Karpas-422 (cell line): ENCODE measurements at regions not wholly inside any gene's neighbourhood (a gene's known extent, or its start where the extent isn't known, plus 50 kb on each side); places are given as distances from the start of the nearest gene placed in this dataset.
"Not testable (repeated sequence)": the region's sequence is repeated elsewhere in the genome, so short reads cannot be mapped to it uniquely, and the experiment has no call there.

Experiments
- DNase-seq: peaks from one replicate; pipeline ENCODE4 v3.0.0-alpha.2; 2015
- H2AFZ ChIP-seq: fragments of 200-600 bp; sonication (generic); 2 replicates; pipeline ENCODE4 v1.6.1; 2014; ENCODE audit warnings: antibody characterized with exemption, low read length, mixed read lengths
- H3K27ac ChIP-seq: fragments of 200-600 bp; sonication (generic); 2 replicates; pipeline ENCODE4 v1.5.1; 2014; ENCODE audit warnings: mild to moderate bottlenecking, low read length, moderate library complexity
- H3K27me3 ChIP-seq: fragments of 200-600 bp; sonication (generic); 2 replicates; pipeline ENCODE4 v1.6.1; 2014; ENCODE audit warnings: low read length, mixed read lengths
- H3K36me3 ChIP-seq: fragments of 200-600 bp; sonication (generic); 2 replicates; pipeline ENCODE4 v1.6.1; 2014; ENCODE audit warnings: low read length, mixed read lengths; ENCODE audit not compliant: insufficient read depth
- H3K4me1 ChIP-seq: fragments of 200-600 bp; sonication (generic); 2 replicates; pipeline ENCODE4 v1.6.1; 2014; ENCODE audit warnings: mild to moderate bottlenecking, low read length, mixed read lengths
- H3K4me2 ChIP-seq: fragments of 200-600 bp; sonication (generic); 2 replicates; pipeline ENCODE4 v1.6.1; 2014; ENCODE audit warnings: low read length, low read depth, mild to moderate bottlenecking; ENCODE audit not compliant: poor library complexity, severe bottlenecking
- H3K4me3 ChIP-seq: fragments of 200-600 bp; sonication (generic); 2 replicates; pipeline ENCODE4 v1.5.1; 2014; ENCODE audit warnings: mild to moderate bottlenecking, antibody characterized with exemption, low read length, mixed read lengths
- H3K79me2 ChIP-seq: fragments of 200-600 bp; sonication (generic); 2 replicates; pipeline ENCODE4 v1.6.1; 2014; ENCODE audit warnings: mild to moderate bottlenecking, low read length, mixed read lengths
- H3K9ac ChIP-seq: fragments of 200-600 bp; sonication (generic); 2 replicates; pipeline ENCODE4 v1.6.0; 2014; ENCODE audit warnings: low read length
- H3K9me2 ChIP-seq: fragments of 200-600 bp; sonication (generic), shearing (Covaris generic); replicated peaks from 2 replicates; pipeline ENCODE4 v1.6.0; 2014; ENCODE audit warnings: mild to moderate bottlenecking, low read length, moderate library complexity; ENCODE audit not compliant: insufficient read depth
- H3K9me3 ChIP-seq: fragments of 300-700, 200-600 bp; sonication (generic); 2 replicates; pipeline ENCODE4 v1.6.1; 2014; ENCODE audit warnings: low read length, mixed read lengths
- H4K20me1 ChIP-seq: fragments of 200-600 bp; sonication (generic); 2 replicates; pipeline ENCODE4 v1.6.1; 2014; ENCODE audit warnings: mild to moderate bottlenecking, antibody characterized with exemption, low read length, low read depth; ENCODE audit not compliant: insufficient read depth

DNA sequence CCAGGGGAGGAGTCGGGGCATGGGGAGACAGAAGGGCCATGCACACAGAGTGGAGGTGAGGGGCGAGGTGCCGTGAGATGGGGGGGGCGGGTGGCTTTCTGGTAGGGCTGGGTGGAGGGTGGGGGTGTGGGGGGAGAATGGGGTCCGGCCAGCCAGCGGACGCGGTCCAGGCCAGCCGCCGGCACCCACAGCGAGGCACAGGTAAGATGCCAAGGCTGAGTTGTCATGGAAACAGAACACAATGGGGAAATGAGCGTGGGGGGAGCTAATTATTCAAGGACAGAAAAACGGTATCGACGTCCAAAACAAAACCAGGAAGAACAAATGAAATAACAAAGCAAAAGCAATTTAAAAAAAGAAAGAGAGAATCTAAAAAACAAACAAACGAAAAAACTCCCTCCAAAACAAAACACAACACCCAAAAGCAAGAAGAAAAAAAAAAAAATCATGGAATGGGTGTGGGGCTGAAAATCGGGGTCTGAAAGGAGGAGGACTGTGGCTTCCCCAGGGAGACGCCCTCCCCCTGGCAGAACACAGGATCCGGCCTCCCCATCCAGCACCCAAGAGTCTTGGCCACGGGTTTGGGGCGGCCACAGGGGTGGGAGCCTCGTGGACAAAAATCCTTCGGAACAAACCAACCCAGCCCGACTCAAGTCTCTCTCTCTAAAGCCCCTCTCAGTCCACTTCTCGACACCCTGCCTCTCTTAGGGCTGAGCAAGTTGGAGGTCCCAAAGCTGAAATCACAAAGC lies 92.5 kb downstream of the PTPRS start:
- H3K27ac ChIP-seq = no peak overlapping the region
- H3K4me1 ChIP-seq = no peaks in the 10 kb centered on the region
- no peaks in the 10 kb centered on the region for H3K79me2 ChIP-seq
- H3K9me3 ChIP-seq = no peaks in the 10 kb centered on the region
- H3K4me3 ChIP-seq = no peak overlapping the region
- H3K36me3 ChIP-seq = no peaks in the 10 kb centered on the region
- no peak overlapping the region for H3K9ac ChIP-seq
- H2AFZ ChIP-seq = no peak overlapping the region
- H3K9me2 ChIP-seq = no peaks in the 10 kb centered on the region
- no peaks in the 10 kb centered on the region for H4K20me1 ChIP-seq
- no peak overlapping the region for H3K4me2 ChIP-seq
- H3K27me3 ChIP-seq = no peaks in the 10 kb centered on the region
- DNase-seq = no peak

DNA sequence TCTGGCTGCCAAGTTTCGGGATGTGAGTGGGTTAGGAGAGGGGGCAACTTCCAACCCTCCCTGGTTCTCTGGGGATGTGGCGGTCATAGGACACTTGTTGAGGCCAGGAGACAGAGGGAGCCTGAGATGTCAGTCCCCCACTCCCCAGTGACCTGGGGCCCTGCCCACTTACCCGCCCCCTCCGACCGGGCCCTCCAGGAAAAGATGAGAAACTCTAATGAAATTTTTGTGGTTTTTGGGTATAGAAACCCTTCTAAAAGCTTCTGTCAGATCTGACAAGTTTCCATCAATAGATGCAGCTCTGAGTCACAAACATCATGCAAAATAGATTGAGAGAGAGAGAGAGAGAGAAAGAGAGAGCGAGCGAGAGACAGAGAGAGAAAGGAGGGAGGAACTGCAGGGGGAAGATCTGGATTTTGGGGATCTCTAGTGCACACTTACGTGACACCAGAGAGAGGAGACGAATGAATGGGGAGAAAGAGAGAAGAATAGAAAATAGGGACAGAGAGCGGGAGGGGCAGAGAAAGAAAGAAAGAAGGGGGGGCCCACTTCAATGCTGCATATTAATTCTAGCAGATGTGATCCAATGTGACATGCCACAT lies 94.0 kb downstream of the PTPRS start:
- Histone ChIP-seq H3K9ac (no peak overlapping the region), H4K20me1 (no peaks in the 10 kb centered on the region)
- DNase-seq = no peak

DNA sequence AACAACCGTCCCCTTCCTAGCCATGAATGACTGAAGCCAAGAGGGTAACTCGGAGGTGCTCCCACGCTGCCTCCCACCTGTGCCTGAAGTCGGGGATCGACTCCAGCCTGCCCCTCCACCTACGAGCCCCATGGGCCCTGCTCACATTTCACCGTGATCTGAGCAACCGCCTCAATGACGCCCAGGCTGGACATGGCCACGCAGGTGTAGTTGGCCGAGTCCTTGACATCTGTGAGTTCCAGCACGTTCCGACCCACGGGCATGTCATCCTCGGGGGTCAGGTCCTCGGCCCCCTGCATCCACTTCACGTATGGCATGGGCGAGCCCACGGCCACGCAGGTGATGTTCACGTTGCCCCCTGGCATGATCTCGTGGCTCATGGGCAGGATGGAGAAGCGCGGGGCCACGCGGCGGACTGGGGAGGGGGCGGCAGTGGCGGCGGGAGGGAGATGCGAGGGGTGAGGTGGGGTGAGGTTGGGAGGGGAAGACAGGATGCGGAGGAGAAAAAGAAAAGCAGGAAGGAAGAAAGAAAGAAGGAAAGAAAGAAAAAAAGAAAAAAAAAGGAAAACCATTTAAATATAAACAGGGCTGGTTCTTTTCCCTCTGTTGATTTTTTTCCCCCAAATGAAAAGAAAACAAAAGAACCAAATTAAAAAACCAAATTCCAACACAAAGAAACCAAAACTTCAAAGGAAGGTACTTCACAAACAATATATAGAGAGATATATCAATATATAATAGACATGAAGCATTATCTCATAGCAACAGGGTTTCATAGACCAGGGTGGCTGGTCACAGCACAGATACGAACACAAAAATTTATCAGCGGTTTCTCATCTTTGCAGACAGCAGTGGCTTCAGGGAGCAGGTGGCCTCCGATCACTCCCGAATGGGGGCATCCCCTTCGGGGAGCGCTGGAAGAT lies 94.7 kb downstream of the PTPRS start:
- Histone ChIP-seq H3K27me3 (no peaks in the 10 kb centered on the region), H3K4me3 (no peak overlapping the region), H3K9me2 (no peaks in the 10 kb centered on the region), H3K79me2 (no peaks in the 10 kb centered on the region), H3K4me1 (no peaks in the 10 kb centered on the region), H4K20me1 (no peaks in the 10 kb centered on the region), H3K36me3 (no peaks in the 10 kb centered on the region), H3K9ac (no peak overlapping the region), H3K27ac (no peak overlapping the region), H3K4me2 (no peak overlapping the region), H3K9me3 (no peaks in the 10 kb centered on the region), H2AFZ (no peak overlapping the region)
- no peak for DNase-seq

More for the DNA sequence above, 94.0 kb downstream of the PTPRS start:
- H3K4me1 ChIP-seq = no peaks in the 10 kb centered on the region
- no peaks in the 10 kb centered on the region for H3K27me3 ChIP-seq
- no peaks in the 10 kb centered on the region for H3K9me2 ChIP-seq
- H3K4me2 ChIP-seq = no peak overlapping the region
- no peaks in the 10 kb centered on the region for H3K36me3 ChIP-seq
- H3K9me3 ChIP-seq = no peaks in the 10 kb centered on the region
- no peak overlapping the region for H3K4me3 ChIP-seq
- no peaks in the 10 kb centered on the region for H3K79me2 ChIP-seq
- H3K27ac ChIP-seq = no peak overlapping the region
- no peak overlapping the region for H2AFZ ChIP-seq

DNA sequence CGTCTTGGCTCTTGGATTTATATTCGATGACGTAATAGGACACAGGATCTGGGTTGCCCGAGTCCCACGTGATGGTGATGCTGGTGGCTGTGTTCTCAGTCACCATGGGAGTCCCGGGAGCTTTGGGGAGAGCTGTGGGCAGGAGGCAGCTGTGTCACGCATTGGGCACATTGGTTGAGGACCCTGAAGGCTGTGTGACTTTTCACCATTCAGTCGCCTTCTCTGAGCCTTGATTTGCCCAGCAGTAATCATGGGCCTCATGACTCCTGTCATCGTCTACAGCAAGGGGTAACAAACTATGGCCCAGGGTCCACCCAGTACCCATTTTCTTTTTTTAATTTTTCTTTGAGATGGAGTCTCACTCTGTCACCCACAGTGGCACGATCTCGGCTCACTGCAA lies 96.3 kb downstream of the PTPRS start:
- H3K27ac ChIP-seq = no peak overlapping the region
- no peak for DNase-seq
- no peaks in the 10 kb centered on the region for H4K20me1 ChIP-seq
- H3K36me3 ChIP-seq = no peaks in the 10 kb centered on the region
- no peak overlapping the region for H3K4me2 ChIP-seq
- no peaks in the 10 kb centered on the region for H3K4me1 ChIP-seq
- H3K79me2 ChIP-seq = no peaks in the 10 kb centered on the region
- no peak overlapping the region for H3K9ac ChIP-seq
- H3K9me2 ChIP-seq = no peaks in the 10 kb centered on the region
- H3K27me3 ChIP-seq = no peaks in the 10 kb centered on the region
- no peaks in the 10 kb centered on the region for H3K9me3 ChIP-seq
- no peak overlapping the region for H3K4me3 ChIP-seq
- no peak overlapping the region for H2AFZ ChIP-seq

DNA sequence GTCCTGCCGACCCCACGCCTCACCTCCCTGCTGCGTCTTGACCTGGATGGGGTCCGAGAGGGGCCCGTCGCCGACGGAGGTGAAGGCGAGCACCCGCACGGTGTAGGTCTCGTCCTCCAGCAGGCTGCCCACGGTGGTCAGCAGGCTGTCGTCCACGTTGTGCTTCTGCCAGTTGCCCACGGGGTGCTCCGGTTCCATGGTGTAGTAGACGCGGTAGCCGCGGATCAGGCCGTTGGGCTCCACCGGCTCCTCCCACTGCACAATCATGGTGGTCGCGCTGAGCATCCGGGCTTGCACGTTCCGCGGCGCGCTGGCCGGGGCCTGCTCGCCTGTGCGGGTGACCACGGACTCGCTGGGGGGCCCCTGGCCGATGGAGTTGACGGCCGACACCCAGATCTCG lies 96.7 kb downstream of the PTPRS start:
- H3K27ac ChIP-seq = no peak overlapping the region
- no peaks in the 10 kb centered on the region for H3K79me2 ChIP-seq
- H3K4me3 ChIP-seq = no peak overlapping the region
- no peaks in the 10 kb centered on the region for H3K9me2 ChIP-seq
- H4K20me1 ChIP-seq = no peaks in the 10 kb centered on the region
- H2AFZ ChIP-seq = no peak overlapping the region
- H3K9ac ChIP-seq = no peak overlapping the region
- H3K27me3 ChIP-seq = no peaks in the 10 kb centered on the region
- H3K4me2 ChIP-seq = no peak overlapping the region
- H3K36me3 ChIP-seq = no peaks in the 10 kb centered on the region
- H3K4me1 ChIP-seq = no peaks in the 10 kb centered on the region
- H3K9me3 ChIP-seq = no peaks in the 10 kb centered on the region
- DNase-seq = no peak

DNA sequence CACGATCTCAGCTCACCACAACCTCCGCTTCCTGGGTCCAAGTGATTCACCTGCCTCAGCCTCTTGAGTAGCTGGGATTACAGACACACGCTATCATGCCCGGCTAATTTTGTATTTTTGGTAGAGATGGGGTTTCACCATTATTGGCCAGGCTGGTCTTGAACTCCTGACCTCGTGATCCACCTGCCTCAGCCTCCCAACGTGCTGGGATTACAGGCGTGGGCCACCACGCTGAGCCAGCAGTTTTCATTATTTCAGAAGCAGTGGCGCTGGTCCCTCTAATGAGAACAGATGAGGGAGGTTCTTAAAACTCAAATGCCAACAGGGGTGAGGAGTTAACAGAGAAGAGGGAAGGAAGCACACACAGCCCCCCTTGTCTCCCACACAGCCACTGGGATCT lies 98.7 kb downstream of the PTPRS start:
- not testable (repeated sequence) for H3K9ac ChIP-seq, H3K4me2 ChIP-seq, H3K27ac ChIP-seq, DNase-seq, H3K79me2 ChIP-seq, H3K9me3 ChIP-seq, H3K27me3 ChIP-seq, H3K9me2 ChIP-seq, H2AFZ ChIP-seq, H4K20me1 ChIP-seq, H3K4me1 ChIP-seq, H3K36me3 ChIP-seq, H3K4me3 ChIP-seq

DNA sequence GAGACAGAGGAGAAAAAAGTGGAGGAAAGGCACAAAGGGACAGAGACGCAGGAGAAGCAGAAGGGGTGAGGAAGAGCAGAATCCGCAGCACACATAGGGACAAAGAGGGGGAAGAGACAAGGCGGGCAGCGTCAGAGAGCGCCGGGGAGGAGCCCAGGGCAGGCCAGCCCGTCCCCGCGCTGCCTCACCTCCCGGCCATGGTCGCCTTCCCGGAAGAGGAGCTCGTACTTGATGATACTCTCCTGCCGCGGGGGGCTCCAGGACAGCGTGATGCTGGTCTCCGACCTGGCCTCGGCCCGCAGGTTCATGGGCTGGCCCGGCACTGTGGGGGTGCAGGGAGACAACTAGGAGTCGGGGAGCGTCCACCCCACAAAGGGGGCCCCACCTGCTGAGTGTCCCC lies 100.6 kb downstream of the PTPRS start:
- H3K27ac ChIP-seq = no peak overlapping the region
- no peak for DNase-seq
- H3K4me3 ChIP-seq = no peak overlapping the region

DNA sequence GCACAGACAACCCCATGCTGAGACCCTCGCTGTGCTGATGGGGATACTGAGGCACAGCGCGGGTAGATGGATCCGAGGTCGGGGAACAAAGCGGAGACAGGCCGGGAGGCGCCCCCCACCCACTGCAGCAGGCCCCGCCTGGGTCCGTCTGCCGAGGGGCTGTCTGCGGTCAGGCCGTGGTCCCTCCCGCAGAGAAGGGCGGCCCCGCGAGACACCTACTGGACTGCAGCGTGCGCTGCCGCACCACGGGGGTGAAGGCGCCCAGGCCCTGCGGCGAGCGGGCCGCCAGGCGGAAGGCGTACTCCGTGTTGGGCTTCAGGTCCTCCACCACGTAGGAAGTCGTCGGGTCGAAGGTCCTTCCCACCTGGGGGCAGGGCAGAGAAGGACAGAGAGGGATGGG lies 101.9 kb downstream of the PTPRS start:
- H3K27me3 ChIP-seq = no peaks in the 10 kb centered on the region
- no peak overlapping the region for H3K9ac ChIP-seq
- no peak for DNase-seq

More for the DNA sequence above, 100.6 kb downstream of the PTPRS start:
- Histone ChIP-seq H3K79me2 (no peaks in the 10 kb centered on the region), H3K4me2 (no peak overlapping the region), H3K9ac (no peak overlapping the region), H3K9me2 (no peaks in the 10 kb centered on the region), H3K9me3 (no peaks in the 10 kb centered on the region), H3K4me1 (no peaks in the 10 kb centered on the region), H4K20me1 (no peaks in the 10 kb centered on the region), H3K27me3 (no peaks in the 10 kb centered on the region), H3K36me3 (no peaks in the 10 kb centered on the region), H2AFZ (no peak overlapping the region)

More for the DNA sequence above, 101.9 kb downstream of the PTPRS start:
- Histone ChIP-seq H3K9me2 (no peaks in the 10 kb centered on the region), H4K20me1 (no peaks in the 10 kb centered on the region), H3K36me3 (no peaks in the 10 kb centered on the region), H3K4me2 (no peak overlapping the region), H3K4me1 (no peaks in the 10 kb centered on the region), H3K9me3 (no peaks in the 10 kb centered on the region), H3K27ac (no peak overlapping the region), H3K79me2 (no peaks in the 10 kb centered on the region), H3K4me3 (no peak overlapping the region), H2AFZ (no peak overlapping the region)
